ENCODE measurements at regions not wholly inside any gene's neighbourhood (a gene's known extent, or its start where the extent isn't known, plus 50 kb on each side); places are given as distances from the start of the nearest gene placed in this dataset.

GRCh38 chr13:40333226-40333625 is 333.2 kb downstream of the FOXO1 start:
- TF ChIP-seq POLR2A (IDR thresholded peaks at IDR 0.05) = no peak
- TF ChIP-seq, protein P1, sequence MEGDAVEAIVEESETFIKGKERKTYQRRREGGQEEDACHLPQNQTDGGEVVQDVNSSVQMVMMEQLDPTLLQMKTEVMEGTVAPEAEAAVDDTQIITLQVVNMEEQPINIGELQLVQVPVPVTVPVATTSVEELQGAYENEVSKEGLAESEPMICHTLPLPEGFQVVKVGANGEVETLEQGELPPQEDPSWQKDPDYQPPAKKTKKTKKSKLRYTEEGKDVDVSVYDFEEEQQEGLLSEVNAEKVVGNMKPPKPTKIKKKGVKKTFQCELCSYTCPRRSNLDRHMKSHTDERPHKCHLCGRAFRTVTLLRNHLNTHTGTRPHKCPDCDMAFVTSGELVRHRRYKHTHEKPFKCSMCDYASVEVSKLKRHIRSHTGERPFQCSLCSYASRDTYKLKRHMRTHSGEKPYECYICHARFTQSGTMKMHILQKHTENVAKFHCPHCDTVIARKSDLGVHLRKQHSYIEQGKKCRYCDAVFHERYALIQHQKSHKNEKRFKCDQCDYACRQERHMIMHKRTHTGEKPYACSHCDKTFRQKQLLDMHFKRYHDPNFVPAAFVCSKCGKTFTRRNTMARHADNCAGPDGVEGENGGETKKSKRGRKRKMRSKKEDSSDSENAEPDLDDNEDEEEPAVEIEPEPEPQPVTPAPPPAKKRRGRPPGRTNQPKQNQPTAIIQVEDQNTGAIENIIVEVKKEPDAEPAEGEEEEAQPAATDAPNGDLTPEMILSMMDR (IDR thresholded peaks at IDR 0.05) = no peak
- peaks cover 0 to 23% (median 8%) of the 10 kb centered on the region in 4 donors for H3K4me1 ChIP-seq
- ATAC-seq (no peak), DNase-seq (no peak)
- no peaks in the 10 kb centered on the region for H3K27me3 ChIP-seq
- H3K9me3 ChIP-seq = no peaks in the 10 kb centered on the region
- 78% methylated on average over 4 of the region's 4 CpGs for whole genome bisulfite sequencing (ENCODE audit: insufficient coverage, low coverage, low lambda C conversion rate, missing lambda C conversion rate)
- no peak overlapping the region for H3K4me3 ChIP-seq
- no peak overlapping the region for H3K27ac ChIP-seq
- intact Hi-C loops (cut with DNase I) = no loop called here
- no peaks in the 10 kb centered on the region for H3K36me3 ChIP-seq

DNA sequence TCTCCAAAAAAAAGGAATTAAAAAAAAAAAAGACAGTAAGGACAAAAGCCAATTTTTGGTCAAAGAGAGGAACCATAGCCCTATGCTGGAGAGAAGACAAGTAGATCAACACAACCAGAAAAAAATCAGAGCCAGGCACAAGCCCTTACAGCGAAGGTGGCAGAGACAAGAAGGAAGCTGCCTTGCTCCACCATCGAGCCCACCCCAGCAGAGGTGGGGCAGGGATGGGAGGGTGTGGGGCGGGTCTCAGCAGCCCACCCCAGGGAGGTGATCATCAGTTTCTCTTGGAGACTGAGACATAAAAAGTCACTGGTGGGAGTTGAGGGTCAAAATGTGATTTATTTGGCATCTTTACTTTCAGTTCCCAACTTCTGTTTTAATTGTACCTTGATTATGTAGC is 332.4 kb downstream of the FOXO1 start:
- no peak overlapping the region for H3K27ac ChIP-seq
- 86% methylated on average over 3 of the region's 3 CpGs for WGBS (ENCODE audit: insufficient coverage, low coverage, low lambda C conversion rate, missing lambda C conversion rate)
- no peaks in the 10 kb centered on the region for H3K36me3 ChIP-seq
- no peaks in the 10 kb centered on the region for H3K27me3 ChIP-seq
- H3K4me1 ChIP-seq = peaks cover 0 to 31% (median 9%) of the 10 kb centered on the region in 4 donors
- H3K4me3 ChIP-seq = no peak overlapping the region
- DNase-seq = no peak
- no peaks in the 10 kb centered on the region for H3K9me3 ChIP-seq
- intact Hi-C loops (cut with DNase I) = no loop called here
- no peak for TF ChIP-seq POLR2A (IDR thresholded peaks at IDR 0.05)
- TF ChIP-seq, protein P1 (IDR thresholded peaks at IDR 0.05) = no peak
- no peak for ATAC-seq

DNA sequence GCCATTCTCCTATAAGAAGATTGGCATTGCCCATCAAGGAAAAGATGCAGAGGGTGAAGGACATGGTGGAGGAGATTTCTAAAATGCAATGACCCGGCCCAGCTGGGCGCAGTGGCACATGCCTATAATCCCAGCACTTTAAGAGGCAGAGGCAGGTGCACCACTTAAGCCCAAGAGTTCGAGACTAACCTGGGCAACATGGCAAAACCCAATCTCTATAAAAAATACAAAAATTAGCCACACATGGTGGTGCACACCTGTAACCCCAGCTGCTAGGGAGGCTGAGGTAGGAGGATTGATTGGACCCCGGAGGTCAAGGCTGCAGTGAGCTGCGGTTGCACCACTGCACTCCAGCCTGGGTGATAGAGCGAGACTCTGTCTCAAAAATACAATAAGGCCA is 331.8 kb downstream of the FOXO1 start:
- Histone ChIP-seq H3K9me3 (no peaks in the 10 kb centered on the region), H3K36me3 (no peaks in the 10 kb centered on the region), H3K4me1 (peaks cover 0 to 35% (median 9%) of the 10 kb centered on the region in 4 donors), H3K27me3 (no peaks in the 10 kb centered on the region), H3K27ac (no peak overlapping the region), H3K4me3 (no peak overlapping the region)
- intact Hi-C loops (cut with DNase I) = no loop called here
- WGBS (ENCODE audit: insufficient coverage, low coverage, low lambda C conversion rate, missing lambda C conversion rate) = 100% methylated on average over 5 of the region's 6 CpGs
- ATAC-seq = no peak
- no peak for TF ChIP-seq POLR2A (IDR thresholded peaks at IDR 0.05)
- TF ChIP-seq, protein P1 (IDR thresholded peaks at IDR 0.05) = no peak
- no peak for DNase-seq

DNA sequence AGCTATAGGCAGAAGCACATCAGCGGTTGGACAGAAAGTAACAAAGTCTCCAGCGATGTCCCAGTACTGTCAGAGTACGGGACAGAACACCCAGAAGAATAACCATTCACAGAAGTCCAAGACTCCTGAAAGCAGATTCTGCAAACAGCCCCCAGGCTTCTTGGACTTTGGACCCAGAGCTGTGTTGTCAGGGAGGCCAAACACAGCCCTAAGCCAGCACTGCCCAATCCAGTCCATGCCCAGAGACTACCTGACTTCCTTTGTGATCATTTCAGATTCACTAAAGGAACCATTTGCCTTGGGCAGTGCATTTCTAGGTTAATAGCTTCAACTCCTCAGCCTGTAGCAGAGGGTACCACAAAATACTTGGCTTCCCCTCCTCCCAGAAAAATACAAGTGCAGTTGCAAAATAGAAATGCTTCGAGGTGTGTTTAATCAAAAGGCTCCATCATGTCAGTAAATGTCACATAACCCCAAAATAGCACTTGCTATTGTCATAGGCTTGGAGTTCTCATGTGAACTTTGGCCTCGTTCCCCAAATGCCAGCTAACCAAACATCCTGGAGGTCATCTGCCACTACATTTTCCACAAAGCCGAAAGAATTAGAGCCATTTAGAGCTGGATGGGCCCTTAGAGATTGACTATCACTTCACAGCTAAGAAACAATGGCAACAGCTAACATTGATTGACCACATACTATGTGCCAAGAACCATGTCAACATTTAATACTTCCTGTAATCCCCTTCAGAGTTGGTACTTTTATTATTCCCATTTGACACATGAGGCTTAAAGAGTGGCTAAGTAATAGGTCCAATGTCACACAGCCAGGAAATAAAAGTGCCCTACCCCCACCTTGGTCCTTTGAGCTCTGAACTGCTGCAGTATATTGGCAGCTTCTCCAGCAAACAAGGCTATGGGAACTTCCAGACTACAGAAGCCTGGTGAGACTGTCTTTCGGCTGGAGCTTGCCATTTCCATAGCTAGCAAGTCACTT is 329.9 kb downstream of the FOXO1 start:
- no peaks in the 10 kb centered on the region for H3K27me3 ChIP-seq
- DNase-seq (peak in 1 of 3 donors; percentile 61), ATAC-seq (peak; percentile 67 to 80 (median 74))
- no peaks in the 10 kb centered on the region for H3K9me3 ChIP-seq
- no peak overlapping the region for H3K4me3 ChIP-seq
- peaks cover 0 to 39% (median 14%) of the 10 kb centered on the region in 4 donors for H3K4me1 ChIP-seq
- peaks cover 0 to 4% (median 0%) of the 10 kb centered on the region in 4 donors for H3K36me3 ChIP-seq
- intact Hi-C loops (cut with DNase I) = no loop called here
- TF ChIP-seq POLR2A (IDR thresholded peaks at IDR 0.05) = no peak
- TF ChIP-seq, protein P1 (IDR thresholded peaks at IDR 0.05) = no peak
- WGBS (ENCODE audit: insufficient coverage, low coverage, low lambda C conversion rate, missing lambda C conversion rate) = 3% methylated on average over 4 of the region's 7 CpGs
- H3K27ac ChIP-seq = peak overlapping the region; percentile 10 to 79 (median 11)

All from right lobe of liver (tissue), 6 donors.